Keratinocyte (primary cell): ENCODE measurements at regions not wholly inside any gene's neighbourhood (a gene's known extent, or its start where the extent isn't known, plus 50 kb on each side); places are given as distances from the start of the nearest gene placed in this dataset.
A peak's percentile ranks its signal among the peaks of the same experiment; 100 is the strongest.

Experiments used
- DNase-seq: peaks from one replicate; pipeline ENCODE4 v3.0.0-alpha.2; 2011; ENCODE audit warnings: low read depth, missing footprints, low spot score
- FAIRE-seq: peaks from 2 replicates; lab custom pipeline; 2011; peaks lifted over from hg19 to GRCh38; lab: Jason Lieb, UNC
- H2AFZ ChIP-seq: 2 replicates; pipeline ENCODE4 v1.6.0; 2012; ENCODE audit warnings: low read length, control low read depth, inconsistent platforms; ENCODE audit not compliant: control insufficient read depth
- H3K27ac ChIP-seq: 2 replicates; pipeline ENCODE4 v1.5.1; 2011; ENCODE audit warnings: low read length; ENCODE audit not compliant: control insufficient read depth, insufficient read depth
- H3K27me3 ChIP-seq: 3 replicates; pipeline ENCODE4 v1.6.0; 2011; ENCODE audit warnings: low read length; ENCODE audit not compliant: control insufficient read depth, insufficient read depth; ENCODE audit errors: extremely low read depth
- H3K36me3 ChIP-seq, 2 experiments: 2 replicates in 1 of 2; 3 replicates in 1 of 2; pipeline ENCODE4 v1.5.1; 2011; ENCODE audit warnings: low read length in 2 of 2, mild to moderate bottlenecking in 1 of 2; ENCODE audit not compliant: control insufficient read depth in 2 of 2, insufficient read depth in 2 of 2; ENCODE audit errors: extremely low read depth in 1 of 2
- H3K4me1 ChIP-seq: 3 replicates; pipeline ENCODE4 v1.5.1; 2011; ENCODE audit warnings: low read length; ENCODE audit not compliant: control insufficient read depth, insufficient read depth; ENCODE audit errors: extremely low read depth
- H3K4me2 ChIP-seq: 3 replicates; pipeline ENCODE4 v1.6.0; 2011; ENCODE audit warnings: low read depth, low read length; ENCODE audit not compliant: control insufficient read depth, insufficient read depth; ENCODE audit errors: extremely low read depth
- H3K4me3 ChIP-seq, 3 experiments: fragments of 200-600 bp in 1 of 3; sonication (generic) in 1 of 3; 2 replicates in 2 of 3; 3 replicates in 1 of 3; pipeline ENCODE4 v1.5.1; 2011 to 2016; ENCODE audit warnings: low read length in 3 of 3, mild to moderate bottlenecking in 3 of 3, control low read depth in 2 of 3, inconsistent platforms in 1 of 3, low read depth in 1 of 3, mixed read lengths in 1 of 3, mixed run types in 1 of 3, moderate library complexity in 1 of 3; ENCODE audit not compliant: control insufficient read depth in 2 of 3, insufficient read depth in 2 of 3; ENCODE audit errors: extremely low read depth in 1 of 3
- H3K79me2 ChIP-seq: 2 replicates; pipeline ENCODE4 v1.6.0; 2012; ENCODE audit warnings: low read length; ENCODE audit not compliant: control insufficient read depth, insufficient read depth
- H3K9ac ChIP-seq: 3 replicates; pipeline ENCODE4 v1.6.0; 2011; ENCODE audit warnings: low read length; ENCODE audit not compliant: control insufficient read depth, insufficient read depth; ENCODE audit errors: extremely low read depth
- H3K9me1 ChIP-seq: 3 replicates; pipeline ENCODE4 v1.6.0; 2011; ENCODE audit warnings: low read length; ENCODE audit not compliant: control insufficient read depth, insufficient read depth; ENCODE audit errors: extremely low read depth
- H3K9me3 ChIP-seq: 2 replicates; pipeline ENCODE4 v1.5.1; 2012; ENCODE audit warnings: low read depth, low read length; ENCODE audit not compliant: control insufficient read depth
- H4K20me1 ChIP-seq: 3 replicates; pipeline ENCODE4 v1.6.0; 2011; ENCODE audit warnings: low read length; ENCODE audit not compliant: control insufficient read depth, insufficient read depth; ENCODE audit errors: extremely low read depth
- CTCF ChIP-seq, 3 experiments: IDR thresholded peaks in 1 of 3; conservative IDR thresholded peaks in 1 of 3; optimal IDR thresholded peaks in 1 of 3; 2 replicates in 2 of 3; 3 replicates in 1 of 3; pipeline versions ENCODE3 to v1.5.1; 2011; ENCODE audit warnings: low read length in 3 of 3, mild to moderate bottlenecking in 3 of 3, moderate library complexity in 2 of 3, control low read depth in 1 of 3, inconsistent platforms in 1 of 3; ENCODE audit not compliant: insufficient read depth in 2 of 3; ENCODE audit errors: extremely low read depth in 1 of 3
- EZH2 ChIP-seq: IDR thresholded peaks from one replicate; pipeline ENCODE4 v1.6.1; 2012; ENCODE audit warnings: inconsistent platforms, mild to moderate bottlenecking, low read length, moderate library complexity
- dilution Hi-C: fragments of 300-500 bp; cut with MboI; formaldehyde crosslinking; loops from one replicate; pipeline ENCODE4 v1.7.0; 2020; ENCODE audit warnings: low sequenced_read_pairs; ENCODE audit not compliant: extremely low pct_ligation_motif_present

- peaks cover 19% of the 10 kb centered on the region for H3K27me3 ChIP-seq
- H3K27ac ChIP-seq = no peak overlapping the region
- H4K20me1 ChIP-seq = no peaks in the 10 kb centered on the region
- H3K4me1 ChIP-seq = peaks cover 1% of the 10 kb centered on the region
- H3K4me2 ChIP-seq = no peak overlapping the region
- TF ChIP-seq EZH2 (no peak), CTCF (optimal IDR thresholded peaks at IDR 0.05 in 1 of 3, IDR thresholded peaks at IDR 0.05 in 1 of 3, conservative IDR thresholded peaks at IDR 0.05 in 1 of 3; ENCODE audit: extremely low read depth in 1 of 3, insufficient read depth in 2 of 3, low read length in 3 of 3) (no peak)
- no peak overlapping the region for H3K9ac ChIP-seq
- H3K4me3 ChIP-seq = no peak overlapping the region
- H3K79me2 ChIP-seq = no peaks in the 10 kb centered on the region
- FAIRE-seq = no peak
- H3K9me1 ChIP-seq = no peaks in the 10 kb centered on the region
- dilution Hi-C loops = no loop called here
- no peaks in the 10 kb centered on the region for H3K9me3 ChIP-seq
- DNase-seq = no peak
- H3K36me3 ChIP-seq = no peaks in the 10 kb centered on the region
- H2AFZ ChIP-seq = no peak overlapping the region
Observed at GRCh38 chr2:109062859-109063700, 65.9 kb upstream of the SH3RF3 start.

GRCh38 chr2:109062145-109062858, 66.7 kb upstream of the SH3RF3 start:
- no peak for FAIRE-seq
- Histone ChIP-seq H3K4me1 (peaks cover 9% of the 10 kb centered on the region), H3K36me3 (no peaks in the 10 kb centered on the region), H3K27ac (no peak overlapping the region), H3K9ac (no peak overlapping the region), H3K9me3 (no peaks in the 10 kb centered on the region), H3K27me3 (peaks cover 19% of the 10 kb centered on the region), H3K9me1 (no peaks in the 10 kb centered on the region), H4K20me1 (no peaks in the 10 kb centered on the region), H3K4me2 (no peak overlapping the region), H3K4me3 (no peak overlapping the region), H3K79me2 (no peaks in the 10 kb centered on the region), H2AFZ (no peak overlapping the region)
- DNase-seq = no peak
- TF ChIP-seq CTCF (optimal IDR thresholded peaks at IDR 0.05 in 1 of 3, IDR thresholded peaks at IDR 0.05 in 1 of 3, conservative IDR thresholded peaks at IDR 0.05 in 1 of 3; ENCODE audit: extremely low read depth in 1 of 3, insufficient read depth in 2 of 3, low read length in 3 of 3) (peak; percentile 14 to 40 (median 24)), EZH2 (no peak)
- dilution Hi-C loops = no loop called here
